CD14-positive monocyte (primary cell): ENCODE measurements at regions not wholly inside any gene's neighbourhood (a gene's known extent, or its start where the extent isn't known, plus 50 kb on each side); places are given as distances from the start of the nearest gene placed in this dataset.

ENCODE experiments used
- DNase-seq, 3 donors: peaks; one replicate each; pipeline ENCODE4 v3.0.0-alpha.2; 2011 to 2022
- H2AFZ ChIP-seq: 2 replicates; pipeline ENCODE4 v1.6.0; 2012; ENCODE audit warnings: mild to moderate bottlenecking, low read depth, low read length, inconsistent platforms; ENCODE audit not compliant: insufficient read depth, poor library complexity, severe bottlenecking
- H3K27ac ChIP-seq, 2 donors: 1 replicate in 1 of 2; 2 replicates in 1 of 2; pipeline ENCODE4 v1.5.1; 2012 to 2013; ENCODE audit warnings: low read length in 2 of 2, control low read depth in 1 of 2, inconsistent platforms in 1 of 2, low read depth in 1 of 2, mild to moderate bottlenecking in 1 of 2
- H3K27me3 ChIP-seq, 2 donors: one replicate each; pipeline versions ENCODE4 v1.6.0 to v1.6.1; 2011 to 2013; ENCODE audit warnings: low read length in 2 of 2; ENCODE audit not compliant: control insufficient read depth in 2 of 2, insufficient read depth in 2 of 2
- H3K36me3 ChIP-seq, 2 donors: replicated peaks in 1 of 2; 1 replicate in 1 of 2; 2 replicates in 1 of 2; pipeline versions ENCODE4 v1.5.1 to v1.6.1; 2012 to 2013; ENCODE audit warnings: low read length in 2 of 2, control low read depth in 1 of 2, inconsistent platforms in 1 of 2, mild to moderate bottlenecking in 1 of 2; ENCODE audit not compliant: insufficient read depth in 2 of 2, control insufficient read depth in 1 of 2
- H3K4me1 ChIP-seq, 2 donors: 1 replicate in 1 of 2; 2 replicates in 1 of 2; pipeline versions ENCODE4 v1.5.1 to v1.6.1; 2012 to 2013; ENCODE audit warnings: low read length in 2 of 2, control low read depth in 1 of 2, inconsistent platforms in 1 of 2, mild to moderate bottlenecking in 1 of 2, moderate library complexity in 1 of 2; ENCODE audit not compliant: insufficient read depth in 2 of 2, control insufficient read depth in 1 of 2
- H3K4me2 ChIP-seq: replicated peaks from 2 replicates; pipeline ENCODE3; 2012; ENCODE audit warnings: low read length, moderate library complexity, mild to moderate bottlenecking; ENCODE audit not compliant: poor library complexity, severe bottlenecking; ENCODE audit errors: extremely low read depth
- H3K4me3 ChIP-seq, 3 experiments: fragments of 200-600 bp in 1 of 3; sonication (generic) in 1 of 3; replicated peaks in 1 of 3; 1 replicate in 2 of 3; 2 replicates in 1 of 3; pipeline ENCODE4 v1.5.1; 2011 to 2013; ENCODE audit warnings: low read length in 3 of 3, mild to moderate bottlenecking in 3 of 3, control low read depth in 2 of 3, low read depth in 2 of 3, inconsistent platforms in 1 of 3, moderate library complexity in 1 of 3
- H3K79me2 ChIP-seq: 2 replicates; pipeline ENCODE4 v1.6.0; 2012; ENCODE audit warnings: mild to moderate bottlenecking, control low read depth, inconsistent platforms, low read length, moderate library complexity; ENCODE audit not compliant: insufficient read depth
- H3K9ac ChIP-seq: 2 replicates; pipeline ENCODE4 v1.6.0; 2017; ENCODE audit warnings: low read length, mild to moderate bottlenecking; ENCODE audit not compliant: insufficient read depth, poor library complexity, severe bottlenecking
- H3K9me3 ChIP-seq, 2 donors: replicated peaks in 1 of 2; 1 replicate in 1 of 2; 2 replicates in 1 of 2; pipeline versions ENCODE4 v1.5.1 to v1.6.1; 2012 to 2013; ENCODE audit warnings: low read length in 2 of 2, control low read depth in 1 of 2; ENCODE audit not compliant: control insufficient read depth in 1 of 2, insufficient read depth in 1 of 2
- H4K20me1 ChIP-seq: 2 replicates; pipeline ENCODE4 v1.6.0; 2012; ENCODE audit warnings: mild to moderate bottlenecking, low read length, control low read depth, moderate library complexity; ENCODE audit not compliant: insufficient read depth
- H3K27ac Mint-ChIP-seq, 7 donors: one replicate each; pipeline ENCODE4 v1.8.0; 2020; ENCODE audit warnings: mild to moderate bottlenecking in 7 of 7, mixed read lengths in 7 of 7, moderate library complexity in 6 of 7, inconsistent platforms in 2 of 7
- H3K27me3 Mint-ChIP-seq, 3 donors: one replicate each; pipeline ENCODE4 v1.8.0; 2021 to 2022; ENCODE audit warnings: low read depth in 3 of 3, mild to moderate bottlenecking in 3 of 3, mixed read lengths in 3 of 3, moderate library complexity in 3 of 3, inconsistent platforms in 1 of 3
- H3K36me3 Mint-ChIP-seq, 2 donors: one replicate each; pipeline ENCODE4 v1.8.0; 2020; ENCODE audit warnings: mixed read lengths in 2 of 2, inconsistent platforms in 1 of 2, mild to moderate bottlenecking in 1 of 2
- H3K4me1 Mint-ChIP-seq: one replicate; pipeline ENCODE4 v1.8.0; 2020; ENCODE audit warnings: mild to moderate bottlenecking, mixed read lengths
- H3K4me3 Mint-ChIP-seq, 2 donors: one replicate each; pipeline ENCODE4 v1.8.0; 2020; ENCODE audit warnings: mild to moderate bottlenecking in 2 of 2, mixed read lengths in 2 of 2, moderate library complexity in 1 of 2
- H3K9me3 Mint-ChIP-seq, 7 donors: one replicate each; pipeline ENCODE4 v1.8.0; 2020 to 2022; ENCODE audit warnings: mixed read lengths in 7 of 7, mild to moderate bottlenecking in 6 of 7, moderate library complexity in 6 of 7, inconsistent platforms in 2 of 7
- CTCF ChIP-seq: fragments of 200-600 bp; IDR thresholded peaks from one replicate; pipeline ENCODE4 v1.8.0; 2022; ENCODE audit warnings: antibody characterized with exemption, mild to moderate bottlenecking
- WGBS: methylation state at CpG from one replicate; pipeline ENCODE4 v1.1.5; 2013; ENCODE audit warnings: missing lambda C conversion rate; ENCODE audit not compliant: insufficient coverage; 5-methylcytosine and 5-hydroxymethylcytosine counted together
- intact Hi-C, 2 donors: fragments of 100-400 bp; cut with micrococcal nuclease; formaldehyde crosslinking; loops; one replicate each; pipeline versions ENCODE4 v1.15.0 to v1.15.1; 2023

GRCh38 chr2:52881606-52882005 lies 886.0 kb upstream of the CHAC2 start:
- no peak for DNase-seq
- H3K4me1 ChIP-seq = no peaks in the 10 kb centered on the region
- no peaks in the 10 kb centered on the region for H3K36me3 ChIP-seq
- no peak overlapping the region for H2AFZ ChIP-seq
- H3K9ac ChIP-seq = no peak overlapping the region
- intact Hi-C loops = no loop called here
- no peak overlapping the region for H3K4me2 ChIP-seq
- H3K79me2 ChIP-seq = no peaks in the 10 kb centered on the region
- no CpG with 5 or more reads among the region's 1 CpG for WGBS
- no peak overlapping the region for H3K4me3 Mint-ChIP-seq
- H3K4me1 Mint-ChIP-seq = no peaks in the 10 kb centered on the region
- H3K4me3 ChIP-seq = no peak overlapping the region
- no peaks in the 10 kb centered on the region for H3K9me3 ChIP-seq
- H3K9me3 Mint-ChIP-seq = peaks cover 0 to 3% (median 1%) of the 10 kb centered on the region in 7 donors
- no peak overlapping the region for H3K27ac Mint-ChIP-seq
- no peak overlapping the region for H3K27ac ChIP-seq
- no peaks in the 10 kb centered on the region for H3K27me3 ChIP-seq
- TF ChIP-seq CTCF = no peak
- H3K36me3 Mint-ChIP-seq = no peaks in the 10 kb centered on the region
- H4K20me1 ChIP-seq = no peaks in the 10 kb centered on the region
- no peaks in the 10 kb centered on the region for H3K27me3 Mint-ChIP-seq

GRCh38 chr2:52880872-52881271 lies 886.7 kb upstream of the CHAC2 start:
- no peak overlapping the region for H3K27ac Mint-ChIP-seq
- no peaks in the 10 kb centered on the region for H3K79me2 ChIP-seq
- no peak overlapping the region for H3K27ac ChIP-seq
- no peaks in the 10 kb centered on the region for H3K4me1 Mint-ChIP-seq
- WGBS = 14% methylated on average over 3 of the region's 3 CpGs
- H2AFZ ChIP-seq = no peak overlapping the region
- intact Hi-C loops = no loop called here
- no peak overlapping the region for H3K4me3 ChIP-seq
- H3K36me3 ChIP-seq = no peaks in the 10 kb centered on the region
- no peak overlapping the region for H3K4me3 Mint-ChIP-seq
- no peaks in the 10 kb centered on the region for H3K36me3 Mint-ChIP-seq
- no peaks in the 10 kb centered on the region for H3K27me3 ChIP-seq
- DNase-seq = no peak
- no peaks in the 10 kb centered on the region for H3K9me3 ChIP-seq
- no peak overlapping the region for H3K9ac ChIP-seq
- H3K4me1 ChIP-seq = no peaks in the 10 kb centered on the region
- H3K9me3 Mint-ChIP-seq = peaks cover 0 to 4% (median 0%) of the 10 kb centered on the region in 7 donors
- H3K27me3 Mint-ChIP-seq = no peaks in the 10 kb centered on the region
- no peaks in the 10 kb centered on the region for H4K20me1 ChIP-seq
- no peak overlapping the region for H3K4me2 ChIP-seq
- no peak for TF ChIP-seq CTCF
